ENCODE measurements at regions not wholly inside any gene's neighbourhood (a gene's known extent, or its start where the extent isn't known, plus 50 kb on each side); places are given as distances from the start of the nearest gene placed in this dataset.
"Not testable (repeated sequence)": the region's sequence is repeated elsewhere in the genome, so short reads cannot be mapped to it uniquely, and the experiment has no call there.

GRCh38 chr1:38204698-38205097 lies 158.1 kb upstream of the POU3F1 start:
- no peak for DNase-seq

GRCh38 chr1:38203441-38203840 lies 156.8 kb upstream of the POU3F1 start:
- no peak for DNase-seq

- no peak for DNase-seq
Observed at GRCh38 chr1:38201431-38201830, 154.8 kb upstream of the POU3F1 start.

GRCh38 chr1:38198621-38199020 lies 152.0 kb upstream of the POU3F1 start:
- no peak for DNase-seq

GRCh38 chr1:38198099-38198498 lies 151.5 kb upstream of the POU3F1 start:
- no peak for DNase-seq

- no peak for DNase-seq
Observed at GRCh38 chr1:38197312-38198061, 150.9 kb upstream of the POU3F1 start.

- no peak for DNase-seq
Observed at GRCh38 chr1:38194472-38194871, 147.9 kb upstream of the POU3F1 start.

GRCh38 chr1:38193040-38193439 lies 146.4 kb upstream of the POU3F1 start:
- no peak for DNase-seq

- no peak for DNase-seq
Observed at GRCh38 chr1:38191461-38191860, 144.9 kb upstream of the POU3F1 start.

GRCh38 chr1:38190983-38191382 lies 144.4 kb upstream of the POU3F1 start:
- no peak for DNase-seq

GRCh38 chr1:38187552-38187951 lies 141.0 kb upstream of the POU3F1 start:
- DNase-seq = no peak

- no peak for DNase-seq
Observed at GRCh38 chr1:38186566-38186965, 140.0 kb upstream of the POU3F1 start.

- no peak for DNase-seq
Observed at GRCh38 chr1:38185913-38186312, 139.3 kb upstream of the POU3F1 start.

- no peak for DNase-seq
Observed at GRCh38 chr1:38183747-38184146, 137.2 kb upstream of the POU3F1 start.

GRCh38 chr1:38183096-38183495 lies 136.5 kb upstream of the POU3F1 start:
- DNase-seq = no peak

GRCh38 chr1:38180388-38180787 lies 133.8 kb upstream of the POU3F1 start:
- not testable (repeated sequence) for DNase-seq

- DNase-seq = no peak
Observed at GRCh38 chr1:38179483-38179882, 132.9 kb upstream of the POU3F1 start.

- no peak for DNase-seq
Observed at GRCh38 chr1:38178216-38178615, 131.6 kb upstream of the POU3F1 start.

GRCh38 chr1:38175121-38175520 lies 128.5 kb upstream of the POU3F1 start:
- DNase-seq = no peak

- no peak for DNase-seq
Observed at GRCh38 chr1:38173848-38174247, 127.3 kb upstream of the POU3F1 start.

GRCh38 chr1:38173157-38173831 lies 126.7 kb upstream of the POU3F1 start:
- DNase-seq = no peak

GRCh38 chr1:38169121-38169520 lies 122.5 kb upstream of the POU3F1 start:
- no peak for DNase-seq

- no peak for DNase-seq
Observed at GRCh38 chr1:38168365-38168764, 121.8 kb upstream of the POU3F1 start.

GRCh38 chr1:38166461-38166860 lies 119.9 kb upstream of the POU3F1 start:
- DNase-seq = no peak
